GM12874 (cell line): ENCODE measurements at regions not wholly inside any gene's neighbourhood (a gene's known extent, or its start where the extent isn't known, plus 50 kb on each side); places are given as distances from the start of the nearest gene placed in this dataset.

Experiments
- CTCF ChIP-seq: IDR thresholded peaks from 2 replicates; pipeline ENCODE4 v1.5.1; 2011; ENCODE audit warnings: low read depth, mild to moderate bottlenecking, control low read depth, low read length, moderate library complexity; ENCODE audit not compliant: insufficient read depth

GRCh38 chr7:136667584-136667983, 200.9 kb upstream of the CHRM2 start:
- TF ChIP-seq CTCF: no peak

- TF ChIP-seq CTCF: no peak
Measured at GRCh38 chr7:136665878-136666509, 202.5 kb upstream of the CHRM2 start.

GRCh38 chr7:136664537-136664936, 203.9 kb upstream of the CHRM2 start:
- no peak for TF ChIP-seq CTCF

GRCh38 chr7:136657482-136657921, 210.9 kb upstream of the CHRM2 start:
- no peak for TF ChIP-seq CTCF

- TF ChIP-seq CTCF: no peak
Measured at GRCh38 chr7:136656516-136656915, 211.9 kb upstream of the CHRM2 start.

- TF ChIP-seq CTCF: no peak
Measured at GRCh38 chr7:136655414-136655813, 213.0 kb upstream of the CHRM2 start.

GRCh38 chr7:136654406-136654805, 214.0 kb upstream of the CHRM2 start:
- TF ChIP-seq CTCF: no peak
